NCI-H510A (cell line): ENCODE measurements at regions not wholly inside any gene's neighbourhood (a gene's known extent, or its start where the extent isn't known, plus 50 kb on each side); places are given as distances from the start of the nearest gene placed in this dataset.

Experiments used
- DNase-seq: peaks from one replicate; lab custom pipeline; 2025; lab: John Stamatoyannopoulos, UW

GRCh38 chr12:103182299-103182698 lies 224.8 kb downstream of the ASCL1 start:
- DNase-seq: no peak

DNA sequence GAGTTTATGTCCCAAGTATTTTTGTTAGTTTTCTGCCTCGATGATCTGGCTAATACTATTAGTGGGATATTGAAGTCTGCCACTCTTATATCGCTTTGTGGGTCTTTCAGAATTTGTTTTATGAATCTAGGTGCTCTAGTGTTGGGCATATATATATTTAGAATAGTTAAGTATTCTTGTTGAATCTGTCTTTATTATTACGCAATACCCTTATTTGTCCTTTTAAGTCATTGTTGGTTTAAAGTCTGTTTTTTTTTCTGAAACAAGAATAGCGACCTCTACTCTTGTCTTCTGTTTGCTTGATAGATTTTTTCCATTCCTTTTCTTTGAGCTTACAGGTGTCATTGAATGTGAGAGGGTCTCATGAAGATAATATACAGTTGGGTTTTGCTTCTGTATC lies 239.0 kb downstream of the ASCL1 start:
- DNase-seq: no peak

- DNase-seq: peak; percentile 17
Observed at GRCh38 chr12:103197725-103198388, 240.4 kb downstream of the ASCL1 start.

- no peak for DNase-seq
Observed at GRCh38 chr12:103198499-103198898, 241.0 kb downstream of the ASCL1 start.

- DNase-seq: no peak
Observed at GRCh38 chr12:103205906-103206305, 248.4 kb downstream of the ASCL1 start.

DNA sequence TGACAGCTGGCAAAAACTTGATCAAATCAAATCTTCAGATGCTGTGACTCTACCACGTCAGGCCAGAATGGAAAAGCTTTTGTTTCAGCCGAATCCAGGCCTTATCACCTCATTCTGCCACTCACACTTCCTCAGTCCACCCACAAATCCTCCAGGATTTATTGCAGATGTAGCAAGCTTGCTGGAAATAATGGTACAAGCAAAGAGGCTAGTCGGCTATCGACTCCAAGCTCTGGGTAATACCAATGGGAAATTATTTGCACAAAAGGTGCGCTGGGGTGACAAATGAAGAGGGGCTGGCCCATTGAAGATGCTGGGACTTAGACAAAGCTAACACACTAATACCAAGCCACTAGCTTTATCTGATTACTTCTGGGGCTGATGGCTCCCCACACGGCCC lies 250.5 kb downstream of the ASCL1 start:
- no peak for DNase-seq

DNA sequence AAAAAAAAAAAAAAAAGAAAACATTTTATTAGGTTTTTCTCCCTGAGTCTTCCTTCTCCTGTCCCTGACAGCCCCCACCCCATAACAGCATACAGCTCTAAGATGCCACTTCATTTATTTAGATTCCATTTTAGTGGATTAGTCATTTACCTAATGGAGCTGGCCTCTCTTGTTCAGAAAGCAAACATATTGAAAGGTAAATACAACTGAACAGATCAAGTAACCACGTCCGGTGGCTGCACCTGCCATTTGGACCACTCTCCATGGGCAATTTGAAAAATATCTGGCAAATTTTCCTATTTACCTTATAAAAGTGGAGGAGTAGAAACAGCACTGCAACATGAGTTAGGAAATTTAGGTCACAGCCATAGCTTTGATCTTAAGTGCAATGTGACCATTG lies 254.6 kb downstream of the C12orf42 start:
- peak; percentile 76 for DNase-seq

DNA sequence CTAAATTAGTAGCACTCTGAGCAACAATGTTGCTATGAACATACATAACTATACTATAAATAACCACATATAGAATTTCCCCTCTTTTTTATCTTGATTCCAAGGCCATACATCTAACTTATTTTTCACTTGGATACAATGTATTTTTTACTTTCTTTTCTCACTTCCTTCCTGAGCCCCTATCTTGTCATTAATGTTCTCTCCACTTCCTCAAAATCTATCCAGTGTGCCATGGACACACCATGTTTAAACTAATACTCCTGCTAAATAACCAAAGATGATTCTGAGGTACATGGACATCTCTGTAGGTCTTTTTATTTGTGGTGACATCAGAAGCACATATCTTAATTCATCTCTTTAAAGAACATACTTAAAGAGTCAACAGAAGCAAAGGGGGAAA lies 251.2 kb downstream of the C12orf42 start:
- no peak for DNase-seq

- no peak for DNase-seq
Observed at GRCh38 chr12:103247531-103247930, 248.2 kb downstream of the C12orf42 start.

DNA sequence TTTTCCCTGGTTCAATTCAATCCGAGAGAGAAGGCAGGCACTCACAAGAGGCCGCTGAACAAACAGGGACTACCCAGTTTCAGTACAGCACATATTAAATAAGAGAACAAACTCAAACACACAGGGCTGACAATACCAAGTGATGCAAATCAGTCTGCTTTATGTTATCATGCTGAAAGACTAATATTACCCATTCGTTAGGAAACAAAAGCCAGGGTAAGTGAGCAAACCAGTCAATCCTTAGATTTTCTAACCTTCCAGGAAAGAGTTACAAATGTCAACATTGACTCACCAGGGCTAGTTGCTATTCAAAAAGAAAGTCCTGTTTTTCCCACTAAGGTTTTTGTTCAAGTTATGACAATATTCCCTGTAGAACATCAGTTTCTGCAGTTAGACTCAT lies 246.2 kb downstream of the C12orf42 start:
- DNase-seq: peak; percentile 26

- no peak for DNase-seq
Observed at GRCh38 chr12:103250487-103250886, 245.3 kb downstream of the C12orf42 start.
